OCI-LY1 (cell line): ENCODE measurements at regions not wholly inside any gene's neighbourhood (a gene's known extent, or its start where the extent isn't known, plus 50 kb on each side); places are given as distances from the start of the nearest gene placed in this dataset.

Source experiments
- H2AFZ ChIP-seq: fragments of 200-600 bp; sonication (generic), shearing (Covaris generic); 2 replicates; pipeline ENCODE4 v1.6.0; 2014; ENCODE audit warnings: antibody characterized with exemption, mild to moderate bottlenecking, low read length
- H3F3A ChIP-seq: fragments of 200-600 bp; sonication (generic), shearing (Covaris generic); 2 replicates; pipeline ENCODE4 v1.6.0; 2014; ENCODE audit warnings: mild to moderate bottlenecking, antibody characterized with exemption, low read length, moderate library complexity; ENCODE audit not compliant: insufficient read depth
- H3K27ac ChIP-seq: fragments of 200-600 bp; sonication (generic); 2 replicates; pipeline ENCODE4 v1.5.1; 2014; ENCODE audit warnings: low read length, mixed run types, mild to moderate bottlenecking, low read depth; ENCODE audit not compliant: poor library complexity, severe bottlenecking
- H3K27me3 ChIP-seq: fragments of 200-600 bp; sonication (generic); 2 replicates; pipeline ENCODE4 v1.6.0; 2014; ENCODE audit warnings: antibody characterized with exemption, mild to moderate bottlenecking, low read length, moderate library complexity; ENCODE audit not compliant: insufficient read depth
- H3K36me3 ChIP-seq: fragments of 200-600 bp; sonication (generic); 2 replicates; pipeline ENCODE4 v1.6.1; 2014; ENCODE audit warnings: mild to moderate bottlenecking, antibody characterized with exemption, low read length, moderate library complexity, mixed read lengths; ENCODE audit not compliant: insufficient read depth
- H3K4me1 ChIP-seq: fragments of 200-600 bp; sonication (generic); 2 replicates; pipeline ENCODE4 v1.5.1; 2014; ENCODE audit warnings: mild to moderate bottlenecking, low read length, moderate library complexity; ENCODE audit not compliant: insufficient read depth, severe bottlenecking
- H3K4me2 ChIP-seq: fragments of 200-600 bp; sonication (generic), shearing (Covaris generic); 2 replicates; pipeline ENCODE4 v1.6.1; 2014; ENCODE audit warnings: low read length
- H3K4me3 ChIP-seq: fragments of 200-600 bp; sonication (generic); 2 replicates; pipeline ENCODE4 v1.5.1; 2014; ENCODE audit warnings: low read length, low read depth, mild to moderate bottlenecking, mixed read lengths; ENCODE audit not compliant: poor library complexity, severe bottlenecking
- H3K79me2 ChIP-seq: fragments of 200-600 bp; shearing (Covaris generic); 2 replicates; pipeline ENCODE4 v1.6.1; 2016; ENCODE audit warnings: mixed run types, low read length, mixed read lengths; ENCODE audit not compliant: insufficient read depth
- H3K9ac ChIP-seq: fragments of 200-600 bp; sonication (generic), shearing (Covaris generic); 2 replicates; pipeline ENCODE4 v1.6.1; 2014; ENCODE audit warnings: mild to moderate bottlenecking, low read length, mixed read lengths
- H3K9me2 ChIP-seq: fragments of 200-600 bp; sonication (generic), shearing (Covaris generic); 2 replicates; pipeline ENCODE4 v1.6.1; 2014; ENCODE audit warnings: low read depth, mild to moderate bottlenecking, low read length, mixed read lengths
- H3K9me3 ChIP-seq: fragments of 200-600 bp; shearing (Covaris generic); 2 replicates; pipeline ENCODE4 v1.6.1; 2014; ENCODE audit warnings: low read length, mixed read lengths
- H4K20me1 ChIP-seq: fragments of 200-600 bp; sonication (generic), shearing (Covaris generic); 2 replicates; pipeline ENCODE4 v1.6.0; 2016; ENCODE audit warnings: mild to moderate bottlenecking, low read length; ENCODE audit not compliant: insufficient read depth
- EZH2 ChIP-seq: fragments of 200-600 bp; sonication (generic), shearing (Covaris generic); IDR thresholded peaks from 2 replicates; pipeline ENCODE4 v1.8.0; 2017; ENCODE audit warnings: borderline replicate concordance, mixed run types, mild to moderate bottlenecking, antibody characterized with exemption, low read length, moderate library complexity, mixed read lengths
- TF ChIP-seq, protein P1 (sequence below): fragments of 200-600 bp; sonication (generic), shearing (Covaris generic); IDR thresholded peaks from 2 replicates; pipeline ENCODE4 v1.5.1; 2017; ENCODE audit warnings: mild to moderate bottlenecking, antibody characterized with exemption, low read length, moderate library complexity, mixed read lengths

DNA sequence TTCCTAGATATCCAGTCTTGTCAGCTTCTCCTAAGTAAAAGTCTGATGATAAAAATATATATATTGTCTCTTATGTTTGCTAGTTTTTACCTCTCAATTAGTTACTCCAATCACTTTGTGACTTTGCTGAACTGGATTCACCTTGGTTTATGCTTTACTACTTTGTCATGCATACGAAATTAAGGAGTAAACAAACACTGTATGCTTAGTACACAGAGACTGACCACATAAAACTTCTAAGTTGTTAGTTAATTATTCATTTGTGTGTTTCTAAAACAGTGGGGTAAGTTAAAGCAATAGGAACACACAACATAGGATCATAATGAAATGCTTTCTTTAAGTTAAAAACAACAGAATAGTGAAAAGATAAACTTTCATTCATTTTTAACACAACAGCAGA lies 877.3 kb upstream of the MAP3K7 start:
- H3K9me3 ChIP-seq: no peaks in the 10 kb centered on the region
- no peaks in the 10 kb centered on the region for H4K20me1 ChIP-seq
- no peak overlapping the region for H2AFZ ChIP-seq
- no peak overlapping the region for H3K4me2 ChIP-seq
- no peaks in the 10 kb centered on the region for H3K4me1 ChIP-seq
- H3K27me3 ChIP-seq: no peaks in the 10 kb centered on the region
- H3K9me2 ChIP-seq: no peaks in the 10 kb centered on the region
- no peaks in the 10 kb centered on the region for H3K36me3 ChIP-seq
- H3K27ac ChIP-seq: no peak overlapping the region
- H3K4me3 ChIP-seq: no peak overlapping the region
- no peaks in the 10 kb centered on the region for H3F3A ChIP-seq
- H3K79me2 ChIP-seq: no peaks in the 10 kb centered on the region
- TF ChIP-seq, protein P1, sequence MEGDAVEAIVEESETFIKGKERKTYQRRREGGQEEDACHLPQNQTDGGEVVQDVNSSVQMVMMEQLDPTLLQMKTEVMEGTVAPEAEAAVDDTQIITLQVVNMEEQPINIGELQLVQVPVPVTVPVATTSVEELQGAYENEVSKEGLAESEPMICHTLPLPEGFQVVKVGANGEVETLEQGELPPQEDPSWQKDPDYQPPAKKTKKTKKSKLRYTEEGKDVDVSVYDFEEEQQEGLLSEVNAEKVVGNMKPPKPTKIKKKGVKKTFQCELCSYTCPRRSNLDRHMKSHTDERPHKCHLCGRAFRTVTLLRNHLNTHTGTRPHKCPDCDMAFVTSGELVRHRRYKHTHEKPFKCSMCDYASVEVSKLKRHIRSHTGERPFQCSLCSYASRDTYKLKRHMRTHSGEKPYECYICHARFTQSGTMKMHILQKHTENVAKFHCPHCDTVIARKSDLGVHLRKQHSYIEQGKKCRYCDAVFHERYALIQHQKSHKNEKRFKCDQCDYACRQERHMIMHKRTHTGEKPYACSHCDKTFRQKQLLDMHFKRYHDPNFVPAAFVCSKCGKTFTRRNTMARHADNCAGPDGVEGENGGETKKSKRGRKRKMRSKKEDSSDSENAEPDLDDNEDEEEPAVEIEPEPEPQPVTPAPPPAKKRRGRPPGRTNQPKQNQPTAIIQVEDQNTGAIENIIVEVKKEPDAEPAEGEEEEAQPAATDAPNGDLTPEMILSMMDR: no peak
- TF ChIP-seq EZH2: no peak
- H3K9ac ChIP-seq: no peak overlapping the region

DNA sequence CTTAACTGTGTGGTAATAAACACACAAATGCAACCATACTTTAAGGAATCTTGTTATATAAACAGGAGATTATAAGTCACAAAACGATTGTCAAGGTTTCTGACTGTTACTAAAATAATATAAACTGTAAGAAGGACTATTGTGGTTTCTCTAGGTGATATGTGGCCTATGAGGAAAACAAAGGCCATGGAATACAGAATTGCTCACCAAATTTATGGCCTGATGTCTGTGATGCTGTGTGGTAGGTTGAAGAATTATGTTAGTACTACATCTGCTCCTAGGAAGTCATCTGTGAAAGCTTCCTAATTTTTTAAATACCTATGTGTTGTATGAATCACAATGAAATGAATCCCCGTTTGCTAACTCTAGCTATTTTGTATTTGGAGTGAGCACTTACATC lies 875.4 kb upstream of the MAP3K7 start:
- Histone ChIP-seq H3K27me3 (no peaks in the 10 kb centered on the region), H3K9ac (no peak overlapping the region), H2AFZ (no peak overlapping the region), H3K27ac (no peak overlapping the region), H3K9me3 (no peaks in the 10 kb centered on the region), H3K36me3 (no peaks in the 10 kb centered on the region), H3K4me2 (no peak overlapping the region), H3K4me1 (no peaks in the 10 kb centered on the region), H3K4me3 (no peak overlapping the region), H3F3A (no peaks in the 10 kb centered on the region), H3K9me2 (no peaks in the 10 kb centered on the region), H4K20me1 (no peaks in the 10 kb centered on the region), H3K79me2 (no peaks in the 10 kb centered on the region)
- TF ChIP-seq, protein P1: no peak
- no peak for TF ChIP-seq EZH2

DNA sequence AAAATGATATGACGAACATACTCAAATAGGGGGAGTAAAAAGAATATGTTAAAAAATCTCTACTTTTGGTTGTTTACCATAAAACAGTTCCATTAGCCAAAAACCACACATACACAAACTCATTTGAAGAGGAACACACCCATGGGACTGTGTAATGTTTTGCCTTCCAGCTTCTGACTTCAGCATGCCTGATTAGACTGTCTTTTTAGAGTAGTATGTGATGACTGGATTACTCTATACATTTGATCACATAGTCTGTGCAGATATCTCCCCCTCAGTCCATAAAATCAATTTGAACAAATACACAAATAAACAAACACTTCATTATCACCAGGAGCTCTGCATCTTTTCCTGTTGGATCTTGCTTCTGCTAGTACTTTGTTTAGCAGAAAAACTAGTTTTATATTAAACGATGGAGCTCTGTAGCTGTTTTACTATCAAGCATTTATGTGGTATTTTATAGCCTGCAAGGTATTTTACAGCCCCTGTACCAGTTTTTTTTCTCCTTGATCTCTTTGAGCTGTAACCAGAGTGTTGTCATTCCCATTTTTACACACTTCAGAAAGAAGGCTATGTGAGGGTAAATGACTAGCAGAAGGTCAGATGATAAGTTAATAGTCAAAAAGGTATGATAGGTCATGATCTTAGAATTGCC lies 866.5 kb upstream of the MAP3K7 start:
- TF ChIP-seq, protein P1: no peak
- no peak for TF ChIP-seq EZH2

More for the DNA sequence above, 866.5 kb upstream of the MAP3K7 start:
- H4K20me1 ChIP-seq: no peaks in the 10 kb centered on the region
- no peaks in the 10 kb centered on the region for H3F3A ChIP-seq
- H3K27me3 ChIP-seq: no peaks in the 10 kb centered on the region
- no peak overlapping the region for H3K9ac ChIP-seq
- no peaks in the 10 kb centered on the region for H3K79me2 ChIP-seq
- H3K4me2 ChIP-seq: no peak overlapping the region
- no peak overlapping the region for H2AFZ ChIP-seq
- no peaks in the 10 kb centered on the region for H3K9me3 ChIP-seq
- H3K4me3 ChIP-seq: no peak overlapping the region
- H3K9me2 ChIP-seq: no peaks in the 10 kb centered on the region
- H3K36me3 ChIP-seq: no peaks in the 10 kb centered on the region
- H3K27ac ChIP-seq: no peak overlapping the region
- no peaks in the 10 kb centered on the region for H3K4me1 ChIP-seq
